Activated CD4-positive, alpha-beta T cell treated with anti-CD3 and anti-CD28 coated beads, Interleukin-2, amount 10 ng/mL, durations not matched to agents 7 days and 5 days (primary cell): ENCODE measurements at regions not wholly inside any gene's neighbourhood (a gene's known extent, or its start where the extent isn't known, plus 50 kb on each side); places are given as distances from the start of the nearest gene placed in this dataset.

Experiments
- CTCF ChIA-PET: fragments of 350-600 bp; sonication (Branson Sonifier 250); formaldehyde crosslinking; loops from one replicate; lab custom pipeline; 2021; ENCODE audit warnings: antibody characterized with exemption; lab: Charles Lee
- POLR2A ChIA-PET: fragments of 350-600 bp; sonication (Branson Sonifier 250); formaldehyde crosslinking; loops from one replicate; lab custom pipeline; 2021; ENCODE audit warnings: antibody characterized with exemption; lab: Charles Lee
- DNase-seq: peaks from one replicate; pipeline ENCODE4 v3.0.0-alpha.2; 2020
- H3K27ac Mint-ChIP-seq: one replicate; pipeline ENCODE4 v1.8.0; 2021; ENCODE audit warnings: mild to moderate bottlenecking, moderate library complexity, mixed read lengths
- H3K27me3 Mint-ChIP-seq: one replicate; pipeline ENCODE4 v1.8.0; 2021; ENCODE audit warnings: mixed read lengths
- H3K36me3 Mint-ChIP-seq: one replicate; pipeline ENCODE4 v1.8.0; 2021; ENCODE audit warnings: low read depth, mixed read lengths
- H3K4me1 Mint-ChIP-seq: one replicate; pipeline ENCODE4 v1.8.0; 2021; ENCODE audit warnings: mixed read lengths
- H3K4me3 Mint-ChIP-seq: one replicate; pipeline ENCODE4 v1.8.0; 2021; ENCODE audit warnings: mild to moderate bottlenecking, moderate library complexity, mixed read lengths
- H3K9me3 Mint-ChIP-seq: one replicate; pipeline ENCODE4 v1.8.0; 2021; ENCODE audit warnings: mixed read lengths

DNA sequence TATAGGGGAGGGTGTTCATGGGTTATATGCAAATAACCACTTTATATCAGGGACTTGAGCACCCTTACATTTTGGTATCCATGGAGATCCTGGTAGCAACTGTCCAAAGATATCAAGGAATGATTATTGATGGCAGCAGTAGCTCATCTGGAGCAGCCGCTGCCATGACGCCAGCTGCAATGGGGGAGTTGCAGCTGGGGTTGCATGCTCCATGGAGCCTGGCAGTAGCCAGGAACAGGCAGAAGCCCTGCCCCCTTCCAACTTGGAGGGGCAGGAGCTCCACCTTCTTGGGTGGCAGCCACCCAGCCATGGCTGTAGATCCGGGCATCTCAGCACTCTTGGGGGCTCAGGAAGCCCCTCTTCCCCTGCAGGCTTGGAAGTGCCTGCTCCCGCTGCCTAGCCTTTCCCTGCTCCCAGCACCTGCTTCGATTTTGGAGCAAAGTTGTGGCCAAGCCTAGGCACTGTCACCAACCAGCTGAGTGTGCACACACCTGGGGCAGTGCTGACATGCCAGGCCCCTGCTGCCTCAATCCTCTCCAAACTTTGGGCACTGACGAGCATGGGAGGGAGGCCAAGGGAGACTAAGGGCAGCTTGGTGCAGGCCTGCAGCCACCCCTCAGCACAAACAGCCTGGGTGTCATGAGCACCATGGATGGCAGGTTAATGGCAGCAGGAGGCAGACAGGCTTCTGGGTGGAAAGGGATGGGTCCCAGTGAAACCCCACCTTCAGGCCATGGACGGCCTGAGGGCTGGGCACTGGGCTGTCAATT lies 235.6 kb upstream of the CSNK1A1L start:
- ChIA-PET CTCF (interaction anchor here (0.7 kb wide), 1 partner anchor 227 kb away, joined by 3 read pairs; no protein-coding TSS in a partner anchor), POLR2A (interaction anchor here (0.6 kb wide), 1 partner anchor 69 kb away, joined by 4 read pairs; no protein-coding TSS in a partner anchor)
- no peaks in the 10 kb centered on the region for H3K27me3 Mint-ChIP-seq
- H3K27ac Mint-ChIP-seq, result no peak overlapping the region
- DNase-seq, result no peak
- no peak overlapping the region for H3K4me3 Mint-ChIP-seq
- H3K4me1 Mint-ChIP-seq, result no peaks in the 10 kb centered on the region
- H3K36me3 Mint-ChIP-seq, result no peaks in the 10 kb centered on the region
- H3K9me3 Mint-ChIP-seq, result no peaks in the 10 kb centered on the region

DNA sequence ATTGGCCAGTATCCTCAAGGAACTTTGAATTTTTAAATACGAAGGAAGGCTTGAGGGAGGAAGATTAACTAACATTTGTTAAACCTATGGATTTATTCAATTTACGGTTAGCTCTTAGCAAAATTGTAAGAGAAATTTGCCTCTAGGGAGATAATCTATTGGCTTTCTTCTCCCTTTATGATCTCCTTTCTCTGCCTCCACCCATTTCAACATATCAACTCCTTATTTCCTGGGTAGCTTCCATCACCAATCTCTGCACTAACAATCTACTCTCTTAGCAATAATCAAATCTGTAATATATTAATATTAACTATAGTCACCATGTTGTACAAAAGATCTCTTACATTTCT lies 233.9 kb upstream of the CSNK1A1L start:
- no peaks in the 10 kb centered on the region for H3K36me3 Mint-ChIP-seq
- ChIA-PET POLR2A (interaction anchor here (0.6 kb wide), 1 partner anchor 9 kb away, joined by 4 read pairs; no protein-coding TSS in a partner anchor), CTCF (no interaction called here)
- no peaks in the 10 kb centered on the region for H3K27me3 Mint-ChIP-seq
- no peaks in the 10 kb centered on the region for H3K4me1 Mint-ChIP-seq
- no peaks in the 10 kb centered on the region for H3K9me3 Mint-ChIP-seq
- no peak overlapping the region for H3K27ac Mint-ChIP-seq
- no peak for DNase-seq
- no peak overlapping the region for H3K4me3 Mint-ChIP-seq

DNA sequence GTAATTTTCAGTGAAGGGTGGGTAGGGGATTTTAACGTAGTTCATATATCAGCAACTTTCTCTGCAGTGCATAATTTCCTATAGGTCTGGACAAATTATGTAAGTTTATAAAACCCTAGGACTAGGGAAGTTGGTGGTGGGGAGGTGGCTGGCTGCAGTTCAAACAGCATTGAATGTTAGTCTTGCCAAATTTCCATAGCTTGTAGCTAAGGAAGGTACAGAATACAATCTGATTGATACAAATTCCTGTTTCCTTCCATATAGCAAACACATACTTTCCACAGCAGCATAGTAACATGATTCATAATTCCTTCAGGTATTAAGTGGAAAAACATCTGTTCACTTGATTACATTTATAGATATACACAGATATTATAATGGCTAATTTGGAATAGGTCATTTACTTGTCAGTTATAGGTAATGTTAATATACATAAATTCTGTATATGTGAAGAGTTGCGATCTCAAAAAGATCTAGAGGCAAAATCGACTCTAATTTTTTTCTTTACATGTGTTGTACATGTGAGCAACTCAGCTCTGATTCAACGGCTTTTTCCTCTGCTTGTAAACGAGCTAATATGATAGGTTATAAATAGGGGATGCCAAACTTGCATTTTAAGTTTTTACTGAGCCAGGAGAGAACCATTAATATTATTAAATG lies 233.4 kb upstream of the CSNK1A1L start:
- Mint-ChIP-seq H3K27ac (no peak overlapping the region), H3K4me3 (no peak overlapping the region), H3K27me3 (no peaks in the 10 kb centered on the region), H3K4me1 (no peaks in the 10 kb centered on the region), H3K9me3 (no peaks in the 10 kb centered on the region), H3K36me3 (no peaks in the 10 kb centered on the region)
- ChIA-PET CTCF (no interaction called here), POLR2A (interaction anchor here (0.6 kb wide), 1 partner anchor 9 kb away, joined by 4 read pairs; no protein-coding TSS in a partner anchor)
- DNase-seq, result no peak

DNA sequence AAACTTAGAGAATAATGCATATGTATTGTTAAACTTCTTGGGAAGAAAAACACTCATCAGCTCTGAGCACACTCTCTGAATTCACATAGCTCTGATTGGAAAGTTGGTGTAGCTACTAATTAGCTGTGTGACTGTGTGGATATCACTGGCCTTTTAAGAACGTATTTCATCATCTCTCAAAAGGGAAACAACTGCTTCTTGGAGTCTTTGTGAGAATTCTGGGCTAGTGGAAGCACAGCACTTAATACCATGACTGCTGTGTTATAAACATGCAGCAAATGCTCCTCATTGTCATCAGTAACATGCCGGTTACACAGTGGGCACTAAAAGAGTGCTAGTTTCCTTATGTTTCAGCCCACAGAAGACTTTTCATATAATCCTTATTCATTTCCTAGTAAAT lies 220.9 kb upstream of the CSNK1A1L start:
- no peak overlapping the region for H3K4me3 Mint-ChIP-seq
- DNase-seq, result no peak
- no peaks in the 10 kb centered on the region for H3K9me3 Mint-ChIP-seq
- H3K27ac Mint-ChIP-seq, result no peak overlapping the region
- H3K4me1 Mint-ChIP-seq, result no peaks in the 10 kb centered on the region
- no peaks in the 10 kb centered on the region for H3K36me3 Mint-ChIP-seq
- POLR2A ChIA-PET, result no interaction called here
- no peaks in the 10 kb centered on the region for H3K27me3 Mint-ChIP-seq
- CTCF ChIA-PET, result no interaction called here

DNA sequence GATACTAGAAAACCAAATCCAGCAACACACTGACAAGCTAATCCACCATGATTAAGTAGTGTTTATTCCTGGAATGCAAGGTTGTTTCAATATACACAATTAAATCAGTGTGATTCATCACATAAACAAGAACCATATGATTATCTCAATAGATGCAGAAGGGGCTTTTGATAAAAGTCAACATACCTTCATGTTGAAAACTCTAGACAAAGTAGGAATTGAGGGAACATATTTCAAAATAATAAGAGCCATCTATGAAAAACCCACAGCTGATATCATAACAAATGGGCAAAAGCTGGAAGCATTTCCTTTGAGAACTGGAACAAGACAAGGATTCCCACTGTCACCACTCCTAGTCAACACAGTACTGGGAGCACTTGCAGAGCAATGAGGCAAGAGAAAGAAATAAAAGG lies 213.6 kb upstream of the CSNK1A1L start:
- Mint-ChIP-seq H3K36me3 (no peaks in the 10 kb centered on the region), H3K4me1 (no peaks in the 10 kb centered on the region), H3K4me3 (no peak overlapping the region), H3K27ac (no peak overlapping the region), H3K9me3 (peaks cover 10% of the 10 kb centered on the region), H3K27me3 (no peaks in the 10 kb centered on the region)
- ChIA-PET CTCF (no interaction called here), POLR2A (no interaction called here)
- DNase-seq, result no peak

DNA sequence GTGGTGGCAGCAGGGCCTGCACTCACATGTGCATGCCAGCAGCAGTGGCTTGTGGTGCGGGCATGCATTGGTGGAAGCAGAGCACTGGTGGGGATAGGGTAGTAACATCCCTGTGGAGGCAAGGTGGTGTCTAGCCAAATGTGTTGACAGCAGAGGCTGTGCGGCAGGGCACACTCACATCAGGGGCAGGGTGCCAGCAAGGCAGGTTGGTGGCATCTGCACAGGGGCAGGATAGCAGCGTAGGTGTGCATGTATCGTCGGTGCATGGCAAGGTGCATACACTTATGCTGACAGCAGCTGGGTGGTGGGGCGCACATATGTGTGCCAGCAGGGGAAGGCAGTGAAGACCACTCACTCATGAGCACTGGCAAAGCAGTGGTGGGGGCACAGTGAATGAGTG lies 211.5 kb upstream of the CSNK1A1L start:
- H3K4me3 Mint-ChIP-seq, result no peak overlapping the region
- ChIA-PET CTCF (no interaction called here), POLR2A (no interaction called here)
- no peaks in the 10 kb centered on the region for H3K4me1 Mint-ChIP-seq
- H3K27me3 Mint-ChIP-seq, result no peaks in the 10 kb centered on the region
- DNase-seq, result no peak
- H3K36me3 Mint-ChIP-seq, result no peaks in the 10 kb centered on the region
- H3K9me3 Mint-ChIP-seq, result peaks cover 10% of the 10 kb centered on the region
- no peak overlapping the region for H3K27ac Mint-ChIP-seq

DNA sequence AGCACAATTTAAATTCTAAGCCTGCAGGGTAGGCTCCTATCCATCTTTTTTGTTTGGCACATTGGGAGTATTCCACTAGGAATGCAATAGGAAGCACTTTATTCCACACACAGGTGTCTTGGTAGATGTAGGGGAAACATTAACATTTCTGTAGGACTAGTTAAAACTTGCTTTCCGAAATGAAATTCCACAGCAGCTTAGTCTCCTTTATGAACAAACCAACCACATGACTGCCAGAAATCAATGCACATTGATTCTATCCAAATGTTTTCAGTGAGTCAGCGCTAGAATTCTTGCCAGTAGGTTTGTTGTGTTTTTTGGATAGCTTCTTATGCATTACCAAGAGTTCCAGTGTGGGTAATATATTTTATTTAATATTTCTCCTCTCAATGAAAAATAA lies 207.9 kb upstream of the CSNK1A1L start:
- ChIA-PET POLR2A (no interaction called here), CTCF (no interaction called here)
- H3K27me3 Mint-ChIP-seq, result no peaks in the 10 kb centered on the region
- H3K9me3 Mint-ChIP-seq, result peaks cover 5% of the 10 kb centered on the region
- H3K4me3 Mint-ChIP-seq, result no peak overlapping the region
- no peaks in the 10 kb centered on the region for H3K36me3 Mint-ChIP-seq
- no peak overlapping the region for H3K27ac Mint-ChIP-seq
- no peaks in the 10 kb centered on the region for H3K4me1 Mint-ChIP-seq
- DNase-seq, result no peak

DNA sequence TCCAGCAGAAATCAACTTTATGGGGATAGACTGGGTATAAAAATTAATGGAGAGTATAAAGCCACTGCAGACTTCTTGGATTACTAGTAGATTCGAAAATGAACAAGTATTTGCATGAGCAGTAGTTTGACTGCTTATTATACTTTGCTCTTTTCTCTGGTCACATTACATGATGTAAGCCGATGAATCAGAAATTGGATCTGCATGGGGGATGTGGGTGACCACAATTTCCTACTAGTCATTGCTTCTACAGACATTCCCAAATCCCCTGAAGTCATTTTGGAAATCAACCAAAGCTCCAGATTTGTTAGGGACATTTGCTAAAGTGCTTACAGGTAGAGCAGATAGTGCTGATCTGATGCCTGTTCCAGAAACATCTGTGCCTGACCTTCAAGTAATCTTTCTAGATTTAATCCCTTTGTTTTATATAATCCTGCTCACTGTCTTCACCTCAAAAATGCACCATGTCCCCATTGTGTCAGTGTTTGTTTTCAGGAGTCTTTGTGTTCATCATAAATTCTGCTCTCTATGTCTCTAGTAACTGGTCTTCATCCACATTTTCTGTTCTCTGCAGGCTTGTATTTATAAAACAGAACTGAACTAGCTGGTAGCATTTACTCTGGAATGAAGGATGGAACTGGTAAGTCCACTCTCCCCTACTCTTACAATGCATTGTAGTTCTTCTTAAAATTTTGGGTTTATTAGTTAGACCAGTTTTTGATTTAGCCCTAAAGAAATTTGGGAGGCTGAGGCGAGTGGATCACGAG lies 201.5 kb upstream of the CSNK1A1L start:
- no peaks in the 10 kb centered on the region for H3K36me3 Mint-ChIP-seq
- CTCF ChIA-PET, result no interaction called here
- no peak for DNase-seq
- POLR2A ChIA-PET, result no interaction called here
- no peaks in the 10 kb centered on the region for H3K4me1 Mint-ChIP-seq
- H3K27ac Mint-ChIP-seq, result no peak overlapping the region
- no peaks in the 10 kb centered on the region for H3K27me3 Mint-ChIP-seq
- H3K9me3 Mint-ChIP-seq, result no peaks in the 10 kb centered on the region
- no peak overlapping the region for H3K4me3 Mint-ChIP-seq

DNA sequence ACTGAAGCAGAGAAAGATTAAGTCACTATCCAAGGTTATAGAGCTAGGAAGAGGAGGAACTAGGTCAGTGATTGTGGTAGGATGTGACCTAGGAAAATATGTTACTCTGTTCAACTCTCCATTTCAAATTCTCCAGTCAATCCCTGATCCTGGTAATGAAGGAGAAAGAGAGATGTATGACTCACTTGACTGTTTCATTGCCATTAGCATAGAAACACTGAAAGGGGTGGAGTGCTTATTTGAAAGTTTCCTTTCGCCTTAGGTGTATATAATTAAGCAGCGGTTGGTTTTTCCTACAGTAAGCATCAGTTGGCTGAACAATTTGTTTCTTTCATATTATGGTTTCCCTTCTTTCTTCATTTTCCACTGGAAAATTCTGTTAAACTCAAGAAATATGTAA lies 198.1 kb upstream of the CSNK1A1L start:
- Mint-ChIP-seq H3K36me3 (no peaks in the 10 kb centered on the region), H3K27ac (no peak overlapping the region), H3K4me1 (no peaks in the 10 kb centered on the region), H3K27me3 (no peaks in the 10 kb centered on the region), H3K9me3 (no peaks in the 10 kb centered on the region), H3K4me3 (no peak overlapping the region)
- no peak for DNase-seq
- ChIA-PET POLR2A (no interaction called here), CTCF (no interaction called here)

DNA sequence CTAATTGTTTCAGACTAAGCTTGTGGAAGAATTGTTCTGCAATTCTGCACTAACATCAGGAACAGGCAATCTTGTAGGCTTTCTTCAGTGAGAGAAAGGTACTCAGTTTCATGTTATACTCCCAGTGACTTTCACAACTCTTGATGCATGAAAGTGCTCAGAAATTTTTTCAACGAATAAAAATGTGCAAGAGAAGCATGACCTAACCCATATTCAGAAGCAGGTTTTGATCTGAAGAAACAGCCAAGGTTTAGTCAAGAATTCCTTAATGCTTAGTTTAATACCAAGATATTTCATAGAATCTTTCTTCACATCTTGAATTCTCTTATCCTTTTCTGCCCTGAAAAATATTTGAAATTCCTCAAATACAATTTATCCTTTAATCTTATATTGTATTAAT lies 197.2 kb upstream of the CSNK1A1L start:
- no peaks in the 10 kb centered on the region for H3K36me3 Mint-ChIP-seq
- DNase-seq, result no peak
- no peaks in the 10 kb centered on the region for H3K27me3 Mint-ChIP-seq
- H3K4me1 Mint-ChIP-seq, result no peaks in the 10 kb centered on the region
- H3K4me3 Mint-ChIP-seq, result no peak overlapping the region
- H3K27ac Mint-ChIP-seq, result no peak overlapping the region
- ChIA-PET CTCF (no interaction called here), POLR2A (no interaction called here)
- H3K9me3 Mint-ChIP-seq, result no peaks in the 10 kb centered on the region

DNA sequence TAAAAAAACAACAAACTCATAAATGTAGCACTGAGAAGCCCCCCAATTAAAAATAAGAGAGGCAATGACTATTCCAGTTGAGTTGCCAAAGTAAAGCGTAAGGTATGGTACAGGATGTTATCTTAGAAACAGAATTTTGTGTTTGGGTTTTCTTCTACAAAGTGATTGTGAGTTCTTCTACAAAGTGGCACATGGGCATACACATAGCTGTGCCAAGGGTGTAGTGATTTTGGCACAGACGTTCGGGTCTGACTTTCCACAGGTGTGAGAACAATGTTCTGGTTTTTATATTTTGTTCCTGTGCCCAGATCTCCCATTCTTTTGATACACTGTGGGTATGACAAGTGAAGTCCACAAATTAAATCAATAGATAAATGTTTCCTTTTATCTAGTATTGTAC lies 190.1 kb upstream of the CSNK1A1L start:
- ChIA-PET CTCF (no interaction called here), POLR2A (no interaction called here)
- Mint-ChIP-seq H3K9me3 (no peaks in the 10 kb centered on the region), H3K27ac (no peak overlapping the region), H3K27me3 (no peaks in the 10 kb centered on the region), H3K4me1 (no peaks in the 10 kb centered on the region), H3K36me3 (no peaks in the 10 kb centered on the region), H3K4me3 (no peak overlapping the region)
- no peak for DNase-seq

DNA sequence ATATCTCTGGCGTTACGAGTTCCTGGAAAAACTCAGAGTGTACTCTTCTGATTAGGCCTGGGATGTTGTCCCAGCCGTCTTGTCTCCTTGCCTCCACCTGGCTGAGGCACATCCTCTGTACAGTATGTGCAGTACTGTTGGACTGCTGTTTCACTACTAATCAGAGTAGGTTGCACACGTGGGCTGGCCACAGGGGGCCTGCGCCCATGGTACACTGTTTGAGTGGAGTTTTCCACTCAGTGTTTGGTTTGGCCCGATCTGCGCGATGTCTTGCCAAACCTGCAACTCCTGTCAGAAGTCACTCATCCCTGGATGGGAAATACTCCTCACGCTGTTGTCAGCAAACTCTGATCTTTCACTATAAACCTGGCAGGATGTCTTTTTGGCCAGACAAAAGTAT lies 189.6 kb upstream of the CSNK1A1L start:
- POLR2A ChIA-PET, result no interaction called here
- Mint-ChIP-seq H3K27ac (no peak overlapping the region), H3K4me3 (no peak overlapping the region), H3K4me1 (no peaks in the 10 kb centered on the region), H3K9me3 (no peaks in the 10 kb centered on the region), H3K36me3 (no peaks in the 10 kb centered on the region), H3K27me3 (no peaks in the 10 kb centered on the region)
- CTCF ChIA-PET, result no interaction called here
- no peak for DNase-seq

DNA sequence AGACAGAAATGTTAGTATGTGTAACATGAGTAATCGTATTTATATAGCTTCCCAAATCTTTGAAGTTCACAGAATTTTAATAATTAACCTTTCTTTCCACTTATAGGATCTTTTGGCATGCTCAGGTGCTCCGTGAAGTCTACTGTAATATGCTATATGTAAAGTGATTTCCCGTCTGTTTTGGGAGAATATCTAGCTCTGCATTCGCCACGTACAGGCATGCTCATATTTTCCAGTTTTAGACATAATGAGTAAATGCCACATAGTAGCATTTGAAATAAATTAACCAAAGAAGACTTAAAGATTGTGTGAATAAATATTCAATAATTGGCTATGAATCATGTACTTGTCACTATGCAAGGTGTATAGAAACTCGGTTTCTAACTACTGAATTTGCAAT lies 189.0 kb upstream of the CSNK1A1L start:
- POLR2A ChIA-PET, result no interaction called here
- H3K4me1 Mint-ChIP-seq, result no peaks in the 10 kb centered on the region
- H3K4me3 Mint-ChIP-seq, result no peak overlapping the region
- H3K27ac Mint-ChIP-seq, result no peak overlapping the region
- no peaks in the 10 kb centered on the region for H3K27me3 Mint-ChIP-seq
- H3K36me3 Mint-ChIP-seq, result no peaks in the 10 kb centered on the region
- H3K9me3 Mint-ChIP-seq, result no peaks in the 10 kb centered on the region
- CTCF ChIA-PET, result no interaction called here
- DNase-seq, result no peak
